SK-N-MC (cell line): ENCODE measurements at regions not wholly inside any gene's neighbourhood (a gene's known extent, or its start where the extent isn't known, plus 50 kb on each side); places are given as distances from the start of the nearest gene placed in this dataset.

ENCODE experiments used
- DNase-seq: peaks from one replicate; pipeline ENCODE4 v3.0.0-alpha.2; 2011; ENCODE audit warnings: low read depth, low spot score
- H3K27ac ChIP-seq: fragments of 200-600 bp; sonication (generic); 2 replicates; pipeline ENCODE4 v1.5.1; 2016; ENCODE audit warnings: mixed run types
- H3K36me3 ChIP-seq: fragments of 200-600 bp; sonication (generic); 2 replicates; pipeline ENCODE4 v1.6.1; 2017; ENCODE audit warnings: antibody characterized with exemption, low read length, mixed read lengths; ENCODE audit not compliant: insufficient read depth
- H3K4me3 ChIP-seq: fragments of 200-600 bp; sonication (generic); 2 replicates; pipeline ENCODE4 v1.5.1; 2016
- H3K9ac ChIP-seq: fragments of 200-600 bp; sonication (generic); 2 replicates; pipeline ENCODE4 v1.8.0; 2017; ENCODE audit warnings: mixed run types, mixed read lengths; ENCODE audit not compliant: insufficient read length
- H3K9me3 ChIP-seq: fragments of 200-600 bp; sonication (generic); 2 replicates; pipeline ENCODE4 v1.6.1; 2017; ENCODE audit warnings: low read depth, mild to moderate bottlenecking, antibody characterized with exemption, low read length, moderate library complexity, mixed read lengths
- EZH2 ChIP-seq: fragments of 200-600 bp; sonication (generic); IDR thresholded peaks from one replicate; pipeline ENCODE4 v1.6.1; 2017; ENCODE audit warnings: antibody characterized with exemption
- FOXP2 ChIP-seq: optimal IDR thresholded peaks from 2 replicates; pipeline ENCODE3; 2011; ENCODE audit warnings: mild to moderate bottlenecking, moderate library complexity; ENCODE audit not compliant: insufficient read depth; ENCODE audit errors: extremely low read length, control extremely low read depth
- POLR2AphosphoS5 ChIP-seq: IDR thresholded peaks from 2 replicates; pipeline ENCODE4 v1.6.1; 2012; ENCODE audit warnings: mild to moderate bottlenecking, low read depth, low read length, borderline replicate concordance

GRCh38 chr2:122105171-122105876 lies 349.9 kb downstream of the TSN start:
- TF ChIP-seq EZH2: no peak
- 0 out of 2 replicates have a peak, but pooled peaks have one; percentile 24 for TF ChIP-seq POLR2AphosphoS5
- no peak overlapping the region for H3K9ac ChIP-seq

GRCh38 chr2:122105877-122106206 lies 350.4 kb downstream of the TSN start:
- TF ChIP-seq POLR2AphosphoS5: 0 out of 2 replicates have a peak, but pooled peaks have one; percentile 4
- no peak for TF ChIP-seq EZH2
- no peak for TF ChIP-seq FOXP2
- H3K9me3 ChIP-seq: no peaks in the 10 kb centered on the region
- peak overlapping the region; percentile 72; the same call in 1 of the 2 replicates for H3K27ac ChIP-seq
- no peak for DNase-seq
- H3K36me3 ChIP-seq: no peaks in the 10 kb centered on the region
- H3K4me3 ChIP-seq: peak overlapping the region; percentile 54
- H3K9ac ChIP-seq: no peak overlapping the region

More at GRCh38 chr2:122105171-122105876, 349.9 kb downstream of the TSN start:
- no peaks in the 10 kb centered on the region for H3K9me3 ChIP-seq
- DNase-seq: peak; percentile 45
- peak overlapping the region; percentile 72; the same call in 1 of the 2 replicates for H3K27ac ChIP-seq
- peak overlapping the region; percentile 54 for H3K4me3 ChIP-seq
- no peaks in the 10 kb centered on the region for H3K36me3 ChIP-seq

GRCh38 chr2:122108186-122108585 lies 352.7 kb downstream of the TSN start:
- TF ChIP-seq EZH2: no peak
- no peak for TF ChIP-seq FOXP2
- TF ChIP-seq POLR2AphosphoS5: no peak
- Histone ChIP-seq H3K9me3 (no peaks in the 10 kb centered on the region), H3K4me3 (no peak overlapping the region), H3K9ac (no peak overlapping the region), H3K36me3 (no peaks in the 10 kb centered on the region), H3K27ac (no peak overlapping the region)
- no peak for DNase-seq

GRCh38 chr2:122112216-122113005 lies 357.0 kb downstream of the TSN start:
- Histone ChIP-seq H3K9me3 (no peaks in the 10 kb centered on the region), H3K36me3 (no peaks in the 10 kb centered on the region), H3K9ac (no peak overlapping the region), H3K4me3 (no peak overlapping the region), H3K27ac (no peak overlapping the region)
- no peak for DNase-seq
- TF ChIP-seq POLR2AphosphoS5 (no peak), FOXP2 (no peak)

GRCh38 chr2:122114421-122114820 lies 359.0 kb downstream of the TSN start:
- DNase-seq: no peak
- H3K9ac ChIP-seq: no peak overlapping the region
- no peaks in the 10 kb centered on the region for H3K36me3 ChIP-seq
- H3K9me3 ChIP-seq: no peaks in the 10 kb centered on the region
- H3K27ac ChIP-seq: no peak overlapping the region
- H3K4me3 ChIP-seq: no peak overlapping the region
- no peak for TF ChIP-seq POLR2AphosphoS5
- TF ChIP-seq EZH2: no peak
- no peak for TF ChIP-seq FOXP2

GRCh38 chr2:122117371-122117770 lies 361.9 kb downstream of the TSN start:
- Histone ChIP-seq H3K9me3 (no peaks in the 10 kb centered on the region), H3K27ac (no peak overlapping the region), H3K9ac (no peak overlapping the region), H3K36me3 (no peaks in the 10 kb centered on the region), H3K4me3 (no peak overlapping the region)
- TF ChIP-seq POLR2AphosphoS5 (no peak), FOXP2 (no peak), EZH2 (no peak)
- no peak for DNase-seq

- no peak for TF ChIP-seq POLR2AphosphoS5
- no peak for TF ChIP-seq EZH2
- no peak for TF ChIP-seq FOXP2
- Histone ChIP-seq H3K9me3 (no peaks in the 10 kb centered on the region; the same call in 1 of the 2 replicates), H3K9ac (no peak overlapping the region), H3K27ac (no peak overlapping the region), H3K4me3 (no peak overlapping the region), H3K36me3 (no peaks in the 10 kb centered on the region)
- DNase-seq: no peak
Measured at GRCh38 chr2:122129399-122129798, 373.9 kb downstream of the TSN start.

GRCh38 chr2:122132147-122132691 lies 376.8 kb downstream of the TSN start:
- no peak for DNase-seq
- no peak overlapping the region for H3K27ac ChIP-seq
- no peak for TF ChIP-seq POLR2AphosphoS5
- no peak for TF ChIP-seq FOXP2
- TF ChIP-seq EZH2: no peak

More at GRCh38 chr2:122132147-122132691, 376.8 kb downstream of the TSN start:
- no peak overlapping the region for H3K9ac ChIP-seq
- no peaks in the 10 kb centered on the region; the same call in 1 of the 2 replicates for H3K9me3 ChIP-seq
- no peaks in the 10 kb centered on the region for H3K36me3 ChIP-seq
- no peak overlapping the region for H3K4me3 ChIP-seq
